SK-N-MC (cell line): ENCODE measurements at regions not wholly inside any gene's neighbourhood (a gene's known extent, or its start where the extent isn't known, plus 50 kb on each side); places are given as distances from the start of the nearest gene placed in this dataset.

Source experiments
- DNase-seq: peaks from one replicate; pipeline ENCODE4 v3.0.0-alpha.2; 2011; ENCODE audit warnings: low read depth, low spot score
- H3K27ac ChIP-seq: fragments of 200-600 bp; sonication (generic); 2 replicates; pipeline ENCODE4 v1.5.1; 2016; ENCODE audit warnings: mixed run types
- H3K36me3 ChIP-seq: fragments of 200-600 bp; sonication (generic); 2 replicates; pipeline ENCODE4 v1.6.1; 2017; ENCODE audit warnings: antibody characterized with exemption, low read length, mixed read lengths; ENCODE audit not compliant: insufficient read depth
- H3K4me3 ChIP-seq: fragments of 200-600 bp; sonication (generic); 2 replicates; pipeline ENCODE4 v1.5.1; 2016
- H3K9ac ChIP-seq: fragments of 200-600 bp; sonication (generic); 2 replicates; pipeline ENCODE4 v1.8.0; 2017; ENCODE audit warnings: mixed run types, mixed read lengths; ENCODE audit not compliant: insufficient read length
- H3K9me3 ChIP-seq: fragments of 200-600 bp; sonication (generic); 2 replicates; pipeline ENCODE4 v1.6.1; 2017; ENCODE audit warnings: low read depth, mild to moderate bottlenecking, antibody characterized with exemption, low read length, moderate library complexity, mixed read lengths
- EZH2 ChIP-seq: fragments of 200-600 bp; sonication (generic); IDR thresholded peaks from one replicate; pipeline ENCODE4 v1.6.1; 2017; ENCODE audit warnings: antibody characterized with exemption
- FOXP2 ChIP-seq: optimal IDR thresholded peaks from 2 replicates; pipeline ENCODE3; 2011; ENCODE audit warnings: mild to moderate bottlenecking, moderate library complexity; ENCODE audit not compliant: insufficient read depth; ENCODE audit errors: extremely low read length, control extremely low read depth
- POLR2AphosphoS5 ChIP-seq: IDR thresholded peaks from 2 replicates; pipeline ENCODE4 v1.6.1; 2012; ENCODE audit warnings: mild to moderate bottlenecking, low read depth, low read length, borderline replicate concordance

GRCh38 chr3:197371591-197372046, 73.2 kb upstream of the DLG1 start:
- H3K4me3 ChIP-seq, result no peak overlapping the region

GRCh38 chr3:197369545-197369944, 71.1 kb upstream of the DLG1 start:
- no peak for TF ChIP-seq EZH2
- no peak for TF ChIP-seq POLR2AphosphoS5
- TF ChIP-seq FOXP2, result no peak
- DNase-seq, result no peak

More at GRCh38 chr3:197371591-197372046, 73.2 kb upstream of the DLG1 start:
- Histone ChIP-seq H3K9ac (no peak overlapping the region), H3K36me3 (no peaks in the 10 kb centered on the region), H3K9me3 (no peaks in the 10 kb centered on the region), H3K27ac (no peak overlapping the region)
- DNase-seq, result peak; percentile 76
- TF ChIP-seq EZH2 (no peak), POLR2AphosphoS5 (peak; percentile 63; the same call in 1 of the 2 replicates)

GRCh38 chr3:197368821-197369220, 70.4 kb upstream of the DLG1 start:
- TF ChIP-seq EZH2, result no peak
- TF ChIP-seq FOXP2, result no peak
- no peak for TF ChIP-seq POLR2AphosphoS5
- no peak overlapping the region for H3K27ac ChIP-seq
- no peak overlapping the region for H3K4me3 ChIP-seq
- H3K9me3 ChIP-seq, result no peaks in the 10 kb centered on the region
- DNase-seq, result no peak
- no peaks in the 10 kb centered on the region for H3K36me3 ChIP-seq
- H3K9ac ChIP-seq, result no peak overlapping the region

More at GRCh38 chr3:197369545-197369944, 71.1 kb upstream of the DLG1 start:
- no peaks in the 10 kb centered on the region for H3K9me3 ChIP-seq
- no peaks in the 10 kb centered on the region for H3K36me3 ChIP-seq
- no peak overlapping the region for H3K9ac ChIP-seq
- H3K4me3 ChIP-seq, result no peak overlapping the region
- no peak overlapping the region for H3K27ac ChIP-seq

GRCh38 chr3:197368330-197368729, 69.9 kb upstream of the DLG1 start:
- DNase-seq, result no peak
- TF ChIP-seq FOXP2 (no peak), POLR2AphosphoS5 (no peak), EZH2 (no peak)
- no peak overlapping the region for H3K27ac ChIP-seq
- no peaks in the 10 kb centered on the region for H3K36me3 ChIP-seq
- no peak overlapping the region for H3K9ac ChIP-seq
- no peak overlapping the region for H3K4me3 ChIP-seq
- H3K9me3 ChIP-seq, result no peaks in the 10 kb centered on the region

- no peak for DNase-seq
- H3K9ac ChIP-seq, result no peak overlapping the region
- no peak for TF ChIP-seq FOXP2
- no peak for TF ChIP-seq POLR2AphosphoS5
- TF ChIP-seq EZH2, result no peak
These were observed 68.8 kb upstream of the DLG1 start for GRCh38 chr3:197367081-197367780.

GRCh38 chr3:197366301-197367044, 68.1 kb upstream of the DLG1 start:
- Histone ChIP-seq H3K9me3 (no peaks in the 10 kb centered on the region), H3K4me3 (no peak overlapping the region), H3K9ac (no peak overlapping the region), H3K36me3 (no peaks in the 10 kb centered on the region), H3K27ac (no peak overlapping the region)
- no peak for TF ChIP-seq POLR2AphosphoS5
- TF ChIP-seq EZH2, result no peak
- TF ChIP-seq FOXP2, result no peak
- no peak for DNase-seq

More at GRCh38 chr3:197367081-197367780, 68.8 kb upstream of the DLG1 start:
- no peak overlapping the region for H3K4me3 ChIP-seq
- no peak overlapping the region for H3K27ac ChIP-seq
- no peaks in the 10 kb centered on the region for H3K36me3 ChIP-seq
- no peaks in the 10 kb centered on the region for H3K9me3 ChIP-seq

GRCh38 chr3:197365586-197365985, 67.2 kb upstream of the DLG1 start:
- Histone ChIP-seq H3K9me3 (peaks cover 2% of the 10 kb centered on the region; the same call in 1 of the 2 replicates), H3K36me3 (no peaks in the 10 kb centered on the region), H3K9ac (no peak overlapping the region), H3K4me3 (no peak overlapping the region), H3K27ac (no peak overlapping the region)
- TF ChIP-seq EZH2 (no peak), FOXP2 (no peak), POLR2AphosphoS5 (no peak)
- DNase-seq, result no peak

GRCh38 chr3:197364410-197365071, 66.1 kb upstream of the DLG1 start:
- Histone ChIP-seq H3K9me3 (peaks cover 9% of the 10 kb centered on the region; the same call in 1 of the 2 replicates), H3K27ac (no peak overlapping the region), H3K4me3 (no peak overlapping the region), H3K36me3 (no peaks in the 10 kb centered on the region), H3K9ac (no peak overlapping the region)
- TF ChIP-seq EZH2 (no peak), FOXP2 (no peak), POLR2AphosphoS5 (no peak)
- no peak for DNase-seq
